ENCODE measurements at regions not wholly inside any gene's neighbourhood (a gene's known extent, or its start where the extent isn't known, plus 50 kb on each side); places are given as distances from the start of the nearest gene placed in this dataset.

DNA sequence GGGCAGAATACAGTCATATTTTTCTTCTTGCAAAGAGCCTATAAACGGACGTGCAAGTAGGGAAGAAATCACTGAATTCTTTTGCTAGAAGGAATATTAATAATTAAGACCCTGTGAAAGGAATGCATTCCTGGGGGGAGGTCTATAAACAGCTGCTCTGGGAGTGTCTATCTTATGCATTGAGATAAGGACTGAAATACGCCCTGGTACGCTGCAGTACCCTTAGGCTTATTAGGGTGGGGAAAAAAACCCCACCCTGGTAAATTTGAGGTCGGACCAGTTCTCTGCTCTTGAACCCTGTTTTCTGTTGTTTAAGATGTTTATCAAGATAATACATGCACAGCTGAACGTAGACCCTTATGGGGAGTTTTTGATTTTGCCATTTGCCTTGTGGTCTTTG lies 100.0 kb upstream of the KBTBD8 start:
- Histone ChIP-seq H3K9me3 (ENCODE audit: insufficient read depth, low read length) (0 out of 2 replicates have a peak, but pooled peaks cover 6% of the 10 kb centered on the region), H3K36me3 (ENCODE audit: low read length) (no peaks in the 10 kb centered on the region), H3F3A (ENCODE audit: insufficient read depth) (no peaks in the 10 kb centered on the region)

DNA sequence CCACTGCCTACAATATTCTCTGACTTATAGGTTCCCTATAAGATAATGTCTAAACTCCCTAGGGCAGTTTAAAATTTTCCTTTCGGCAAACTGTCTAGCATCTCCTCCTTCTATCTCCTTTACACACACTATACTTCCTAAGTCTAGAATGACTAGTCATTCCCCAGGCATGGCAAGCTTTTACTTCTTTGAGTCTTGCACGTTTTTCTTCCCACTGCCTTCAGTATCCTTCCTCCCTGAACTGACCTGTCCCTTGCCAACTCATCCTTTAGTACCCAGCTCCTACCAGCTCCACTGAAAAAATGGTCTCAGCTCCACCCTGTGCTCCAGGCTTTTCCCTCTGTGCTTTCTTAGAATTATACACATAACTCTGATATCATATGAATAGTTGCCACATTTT lies 93.8 kb upstream of the KBTBD8 start:
- no peak overlapping the region for H2AFZ ChIP-seq (ENCODE audit: low read depth, low read length, severe bottlenecking)
- H4K20me1 ChIP-seq (ENCODE audit: low read depth, low read length): no peaks in the 10 kb centered on the region
- no peaks in the 10 kb centered on the region for H3K9me2 ChIP-seq (replicated peaks; ENCODE audit: insufficient read depth, low read length)
- no peak overlapping the region for H3K27ac ChIP-seq (ENCODE audit: low read depth, low read length)
- H3K4me2 ChIP-seq (ENCODE audit: low read depth, low read length, poor library complexity, severe bottlenecking): no peak overlapping the region
- H3K79me2 ChIP-seq (ENCODE audit: insufficient read depth, low read length): no peaks in the 10 kb centered on the region
- TF ChIP-seq CTCF (IDR thresholded peaks at IDR 0.05; ENCODE audit: insufficient read depth, low read length, poor library complexity, severe bottlenecking) (no peak), EZH2phosphoT487 (conservative IDR thresholded peaks at IDR 0.05; ENCODE audit: low read length) (no peak)
- H3K4me3 ChIP-seq (ENCODE audit: insufficient read depth, low read length, poor library complexity, severe bottlenecking): no peak overlapping the region
- no peaks in the 10 kb centered on the region for H3K36me3 ChIP-seq (ENCODE audit: low read length)
- no peaks in the 10 kb centered on the region for H3F3A ChIP-seq (ENCODE audit: insufficient read depth)
- no peak overlapping the region for H3K9ac ChIP-seq (ENCODE audit: low read length)
- H3K27me3 ChIP-seq (ENCODE audit: low read length): no peaks in the 10 kb centered on the region
- 0 out of 2 replicates have a peak, but pooled peaks cover 5% of the 10 kb centered on the region for H3K9me3 ChIP-seq (ENCODE audit: insufficient read depth, low read length)

More for the DNA sequence above, 100.0 kb upstream of the KBTBD8 start:
- no peaks in the 10 kb centered on the region for H4K20me1 ChIP-seq (ENCODE audit: low read depth, low read length)
- TF ChIP-seq CTCF (IDR thresholded peaks at IDR 0.05; ENCODE audit: insufficient read depth, low read length, poor library complexity, severe bottlenecking) (no peak), EZH2phosphoT487 (conservative IDR thresholded peaks at IDR 0.05; ENCODE audit: low read length) (no peak)
- no peak overlapping the region for H3K27ac ChIP-seq (ENCODE audit: low read depth, low read length)
- H3K27me3 ChIP-seq (ENCODE audit: low read length): no peaks in the 10 kb centered on the region
- H3K79me2 ChIP-seq (ENCODE audit: insufficient read depth, low read length): no peaks in the 10 kb centered on the region
- H2AFZ ChIP-seq (ENCODE audit: low read depth, low read length, severe bottlenecking): no peak overlapping the region
- H3K9ac ChIP-seq (ENCODE audit: low read length): no peak overlapping the region
- no peak overlapping the region for H3K4me3 ChIP-seq (ENCODE audit: insufficient read depth, low read length, poor library complexity, severe bottlenecking)
- no peak overlapping the region for H3K4me2 ChIP-seq (ENCODE audit: low read depth, low read length, poor library complexity, severe bottlenecking)
- no peaks in the 10 kb centered on the region for H3K9me2 ChIP-seq (replicated peaks; ENCODE audit: insufficient read depth, low read length)

DNA sequence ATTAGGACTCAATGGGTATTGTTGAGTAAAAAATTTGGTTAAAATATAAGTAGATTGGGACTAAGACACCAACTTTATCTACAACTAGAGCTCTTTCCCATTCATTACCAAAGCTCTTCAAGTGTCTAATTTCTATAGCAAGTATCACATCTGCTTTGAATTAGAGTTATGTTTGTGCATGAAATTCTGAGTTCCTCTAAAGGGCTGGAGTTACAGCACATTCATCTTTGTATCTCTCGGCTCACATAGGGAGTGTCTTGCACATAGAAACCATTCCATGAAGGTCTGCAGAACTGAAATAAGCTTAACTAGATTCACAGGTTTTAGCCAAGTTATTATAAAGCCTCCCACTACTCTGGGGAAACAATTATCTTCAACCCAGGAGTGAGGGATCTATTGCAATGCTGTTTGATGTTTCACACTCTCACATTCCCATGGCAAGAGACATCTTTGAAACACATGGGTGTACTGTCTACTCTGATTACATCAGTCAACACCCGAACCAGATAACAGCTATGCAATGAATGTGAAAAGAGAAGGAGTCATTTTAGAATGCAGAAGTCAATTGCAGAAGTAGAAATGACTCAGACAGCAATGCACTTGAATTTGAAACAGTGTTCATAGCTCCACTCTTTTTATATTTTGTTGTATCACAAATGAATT lies 93.1 kb upstream of the KBTBD8 start:
- no peaks in the 10 kb centered on the region for H3F3A ChIP-seq (ENCODE audit: insufficient read depth)
- H3K4me3 ChIP-seq (ENCODE audit: insufficient read depth, low read length, poor library complexity, severe bottlenecking): no peak overlapping the region
- H3K27ac ChIP-seq (ENCODE audit: low read depth, low read length): no peak overlapping the region
- H3K9ac ChIP-seq (ENCODE audit: low read length): no peak overlapping the region
- H3K79me2 ChIP-seq (ENCODE audit: insufficient read depth, low read length): no peaks in the 10 kb centered on the region
- no peaks in the 10 kb centered on the region for H3K9me3 ChIP-seq (ENCODE audit: insufficient read depth, low read length)
- H3K27me3 ChIP-seq (ENCODE audit: low read length): no peaks in the 10 kb centered on the region
- TF ChIP-seq EZH2phosphoT487 (conservative IDR thresholded peaks at IDR 0.05; ENCODE audit: low read length): no peak
- no peak for TF ChIP-seq CTCF (IDR thresholded peaks at IDR 0.05; ENCODE audit: insufficient read depth, low read length, poor library complexity, severe bottlenecking)
- H3K9me2 ChIP-seq (replicated peaks; ENCODE audit: insufficient read depth, low read length): no peaks in the 10 kb centered on the region
- no peaks in the 10 kb centered on the region for H3K36me3 ChIP-seq (ENCODE audit: low read length)
- H4K20me1 ChIP-seq (ENCODE audit: low read depth, low read length): no peaks in the 10 kb centered on the region
- H3K4me2 ChIP-seq (ENCODE audit: low read depth, low read length, poor library complexity, severe bottlenecking): no peak overlapping the region
- no peak overlapping the region for H2AFZ ChIP-seq (ENCODE audit: low read depth, low read length, severe bottlenecking)

Data from SU-DHL-6 (cell line).